Neural progenitor cell (in vitro differentiated cells): ENCODE measurements at regions not wholly inside any gene's neighbourhood (a gene's known extent, or its start where the extent isn't known, plus 50 kb on each side); places are given as distances from the start of the nearest gene placed in this dataset.

Experiments
- DNase-seq: peaks from one replicate; pipeline ENCODE4 v3.0.0-alpha.2; 2016; ENCODE audit warnings: low spot score
- H2AFZ ChIP-seq: fragments of 200-600 bp; sonication (generic); replicated peaks from 2 replicates; pipeline ENCODE4 v1.6.1; 2016; ENCODE audit warnings: antibody characterized with exemption
- H3F3A ChIP-seq: fragments of 200-600 bp; sonication (generic); 2 replicates; pipeline ENCODE4 v1.6.1; 2016; ENCODE audit warnings: antibody characterized with exemption, low read depth
- H3K27ac ChIP-seq: fragments of 200-600 bp; sonication (generic); 2 replicates; pipeline ENCODE4 v1.5.1; 2016; ENCODE audit warnings: mild to moderate bottlenecking
- H3K27me3 ChIP-seq: fragments of 200-600 bp; sonication (generic); 2 replicates; pipeline ENCODE4 v1.6.1; 2016; ENCODE audit warnings: mild to moderate bottlenecking, moderate library complexity
- H3K36me3 ChIP-seq: fragments of 200-600 bp; sonication (generic); 2 replicates; pipeline ENCODE4 v1.5.1; 2016
- H3K4me1 ChIP-seq: fragments of 200-600 bp; sonication (generic); 2 replicates; pipeline ENCODE4 v1.6.1; 2016; ENCODE audit warnings: mixed run types
- H3K4me2 ChIP-seq: fragments of 200-600 bp; sonication (generic); 2 replicates; pipeline ENCODE4 v1.6.1; 2016
- H3K4me3 ChIP-seq: fragments of 200-600 bp; sonication (generic); 2 replicates; pipeline ENCODE4 v1.5.1; 2016
- H3K79me2 ChIP-seq: fragments of 200-600 bp; sonication (generic); 2 replicates; pipeline ENCODE4 v1.6.1; 2016; ENCODE audit warnings: low read depth
- H3K9ac ChIP-seq: fragments of 200-600 bp; sonication (generic); 2 replicates; pipeline ENCODE4 v1.6.1; 2016
- H3K9me3 ChIP-seq: fragments of 200-600 bp; sonication (generic); 2 replicates; pipeline ENCODE4 v1.5.1; 2016; ENCODE audit warnings: low read depth
- H4K20me1 ChIP-seq: fragments of 200-600 bp; sonication (generic); 2 replicates; pipeline ENCODE4 v1.6.1; 2016; ENCODE audit warnings: low read depth
- H3K27ac Mint-ChIP-seq: 3 replicates; pipeline ENCODE4 v1.8.0; 2021; ENCODE audit warnings: mixed read lengths
- H3K27me3 Mint-ChIP-seq: 2 replicates; pipeline ENCODE4 v1.8.0; 2022; ENCODE audit warnings: low read depth, mild to moderate bottlenecking, inconsistent platforms, moderate library complexity, mixed read lengths; ENCODE audit not compliant: insufficient read depth
- H3K36me3 Mint-ChIP-seq: 3 replicates; pipeline ENCODE4 v1.8.0; 2021; ENCODE audit warnings: mixed read lengths
- H3K4me1 Mint-ChIP-seq: 3 replicates; pipeline ENCODE4 v1.8.0; 2021; ENCODE audit warnings: mixed read lengths
- H3K4me3 Mint-ChIP-seq: 3 replicates; pipeline ENCODE4 v1.8.0; 2021; ENCODE audit warnings: mild to moderate bottlenecking, moderate library complexity, mixed read lengths
- H3K9me3 Mint-ChIP-seq: 3 replicates; pipeline ENCODE4 v1.8.0; 2020; ENCODE audit warnings: mixed read lengths
- EZH2 ChIP-seq: fragments of 200-600 bp; sonication (generic); IDR thresholded peaks from 2 replicates; pipeline ENCODE4 v1.6.1; 2017; ENCODE audit warnings: antibody characterized with exemption, mild to moderate bottlenecking, moderate library complexity
- EZH2phosphoT487 ChIP-seq: fragments of 200-600 bp; sonication (generic); IDR thresholded peaks from 2 replicates; pipeline ENCODE4 v1.6.1; 2017; ENCODE audit warnings: antibody characterized with exemption
- TF ChIP-seq, protein P1 (sequence below): fragments of 200-600 bp; sonication (generic); IDR thresholded peaks from 2 replicates; pipeline ENCODE4 v1.5.1; 2017; ENCODE audit warnings: antibody characterized with exemption, mild to moderate bottlenecking

DNA sequence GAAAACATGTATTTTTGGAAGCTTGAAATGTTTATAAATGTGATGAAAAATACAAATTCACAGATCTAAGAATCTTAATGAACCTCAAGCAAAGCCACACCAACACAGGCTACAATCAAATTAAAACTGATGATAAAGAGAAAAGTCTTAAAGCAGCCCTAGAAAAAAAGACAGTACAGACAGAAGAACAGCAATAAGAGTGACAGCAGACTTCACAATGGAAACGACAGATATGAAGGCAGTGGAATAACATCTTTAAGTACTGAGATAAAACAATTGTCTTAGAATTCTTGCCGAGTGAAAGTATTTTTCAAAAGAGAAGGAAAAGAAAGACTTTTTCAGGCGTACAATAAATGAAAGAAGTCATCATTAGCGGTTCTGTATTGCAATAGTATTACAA is 423.6 kb upstream of the LCORL start:
- Histone ChIP-seq H4K20me1 (no peaks in the 10 kb centered on the region), H3K79me2 (no peaks in the 10 kb centered on the region), H3K27ac (no peak overlapping the region), H3K27me3 (no peaks in the 10 kb centered on the region), H3K9me3 (peaks cover 6% of the 10 kb centered on the region), H3F3A (no peaks in the 10 kb centered on the region), H3K36me3 (no peaks in the 10 kb centered on the region), H3K4me1 (no peaks in the 10 kb centered on the region), H3K4me2 (no peak overlapping the region), H2AFZ (no peak overlapping the region), H3K9ac (no peak overlapping the region), H3K4me3 (no peak overlapping the region)
- Mint-ChIP-seq H3K4me3 (no peak overlapping the region), H3K9me3 (peaks cover 11% of the 10 kb centered on the region), H3K27me3 (peaks cover 2% of the 10 kb centered on the region), H3K4me1 (no peaks in the 10 kb centered on the region), H3K36me3 (peaks cover 2% of the 10 kb centered on the region), H3K27ac (no peak overlapping the region)
- TF ChIP-seq, protein P1, sequence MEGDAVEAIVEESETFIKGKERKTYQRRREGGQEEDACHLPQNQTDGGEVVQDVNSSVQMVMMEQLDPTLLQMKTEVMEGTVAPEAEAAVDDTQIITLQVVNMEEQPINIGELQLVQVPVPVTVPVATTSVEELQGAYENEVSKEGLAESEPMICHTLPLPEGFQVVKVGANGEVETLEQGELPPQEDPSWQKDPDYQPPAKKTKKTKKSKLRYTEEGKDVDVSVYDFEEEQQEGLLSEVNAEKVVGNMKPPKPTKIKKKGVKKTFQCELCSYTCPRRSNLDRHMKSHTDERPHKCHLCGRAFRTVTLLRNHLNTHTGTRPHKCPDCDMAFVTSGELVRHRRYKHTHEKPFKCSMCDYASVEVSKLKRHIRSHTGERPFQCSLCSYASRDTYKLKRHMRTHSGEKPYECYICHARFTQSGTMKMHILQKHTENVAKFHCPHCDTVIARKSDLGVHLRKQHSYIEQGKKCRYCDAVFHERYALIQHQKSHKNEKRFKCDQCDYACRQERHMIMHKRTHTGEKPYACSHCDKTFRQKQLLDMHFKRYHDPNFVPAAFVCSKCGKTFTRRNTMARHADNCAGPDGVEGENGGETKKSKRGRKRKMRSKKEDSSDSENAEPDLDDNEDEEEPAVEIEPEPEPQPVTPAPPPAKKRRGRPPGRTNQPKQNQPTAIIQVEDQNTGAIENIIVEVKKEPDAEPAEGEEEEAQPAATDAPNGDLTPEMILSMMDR: no peak
- TF ChIP-seq EZH2 (no peak), EZH2phosphoT487 (no peak)
- DNase-seq: no peak

- peaks cover 6% of the 10 kb centered on the region for H3K9me3 ChIP-seq
- H2AFZ ChIP-seq: no peak overlapping the region
- no peak overlapping the region for H3K4me3 ChIP-seq
- H3K27ac Mint-ChIP-seq: no peak overlapping the region
- H3K9ac ChIP-seq: no peak overlapping the region
- H3K27ac ChIP-seq: no peak overlapping the region
- no peaks in the 10 kb centered on the region for H3K4me1 ChIP-seq
- no peak overlapping the region for H3K4me3 Mint-ChIP-seq
- TF ChIP-seq, protein P1: no peak
- no peak for TF ChIP-seq EZH2
- no peak for TF ChIP-seq EZH2phosphoT487
- peaks cover 2% of the 10 kb centered on the region for H3K36me3 Mint-ChIP-seq
- no peak for DNase-seq
- no peak overlapping the region for H3K4me2 ChIP-seq
- H3K9me3 Mint-ChIP-seq: peaks cover 11% of the 10 kb centered on the region
- H3K36me3 ChIP-seq: no peaks in the 10 kb centered on the region
- no peaks in the 10 kb centered on the region for H4K20me1 ChIP-seq
- H3K4me1 Mint-ChIP-seq: no peaks in the 10 kb centered on the region
- no peaks in the 10 kb centered on the region for H3K79me2 ChIP-seq
- no peaks in the 10 kb centered on the region for H3K27me3 ChIP-seq
- H3F3A ChIP-seq: no peaks in the 10 kb centered on the region
- H3K27me3 Mint-ChIP-seq: peaks cover 2% of the 10 kb centered on the region
Measured at GRCh38 chr4:18444206-18444605, 422.7 kb upstream of the LCORL start.

- Histone ChIP-seq H3K4me1 (no peaks in the 10 kb centered on the region), H3K9me3 (peaks cover 6% of the 10 kb centered on the region), H3F3A (no peaks in the 10 kb centered on the region), H3K79me2 (no peaks in the 10 kb centered on the region), H3K9ac (no peak overlapping the region), H4K20me1 (no peaks in the 10 kb centered on the region), H3K27me3 (no peaks in the 10 kb centered on the region), H2AFZ (no peak overlapping the region), H3K4me3 (no peak overlapping the region), H3K36me3 (no peaks in the 10 kb centered on the region), H3K27ac (no peak overlapping the region), H3K4me2 (no peak overlapping the region)
- TF ChIP-seq, protein P1: no peak
- no peak for TF ChIP-seq EZH2
- no peak for TF ChIP-seq EZH2phosphoT487
- peaks cover 2% of the 10 kb centered on the region for H3K27me3 Mint-ChIP-seq
- H3K4me3 Mint-ChIP-seq: no peak overlapping the region
- peaks cover 2% of the 10 kb centered on the region for H3K36me3 Mint-ChIP-seq
- peaks cover 11% of the 10 kb centered on the region for H3K9me3 Mint-ChIP-seq
- no peaks in the 10 kb centered on the region for H3K4me1 Mint-ChIP-seq
- H3K27ac Mint-ChIP-seq: no peak overlapping the region
- DNase-seq: no peak
Measured at GRCh38 chr4:18442957-18443356, 421.4 kb upstream of the LCORL start.
